Right lobe of liver (tissue), 4 donors: ENCODE measurements at regions not wholly inside any gene's neighbourhood (a gene's known extent, or its start where the extent isn't known, plus 50 kb on each side); places are given as distances from the start of the nearest gene placed in this dataset.

Source experiments
- POLR2A ChIP-seq: fragments of 450-650 bp; IDR thresholded peaks from one replicate; pipeline ENCODE4 v1.6.1; 2017; ENCODE audit warnings: antibody characterized with exemption, mild to moderate bottlenecking
- TF ChIP-seq, protein P1 (sequence below), 4 donors: fragments of 200-600 bp in 3 of 4; fragments of 450-650 bp in 1 of 4; IDR thresholded peaks; one replicate each; pipeline versions ENCODE4 v1.5.1 to v1.8.0; 2016 to 2022; ENCODE audit warnings: antibody characterized with exemption in 4 of 4, mild to moderate bottlenecking in 2 of 4
- donor health status: DM: no; HTN: no; CAD: no.
- donor health status: DM: no; HTN: no; CAD: no.
- donor health status: DM: no; HTN: yes; CAD: no.

GRCh38 chr2:65850695-65851094 is 418.3 kb upstream of the SPRED2 start:
- TF ChIP-seq, protein P1, sequence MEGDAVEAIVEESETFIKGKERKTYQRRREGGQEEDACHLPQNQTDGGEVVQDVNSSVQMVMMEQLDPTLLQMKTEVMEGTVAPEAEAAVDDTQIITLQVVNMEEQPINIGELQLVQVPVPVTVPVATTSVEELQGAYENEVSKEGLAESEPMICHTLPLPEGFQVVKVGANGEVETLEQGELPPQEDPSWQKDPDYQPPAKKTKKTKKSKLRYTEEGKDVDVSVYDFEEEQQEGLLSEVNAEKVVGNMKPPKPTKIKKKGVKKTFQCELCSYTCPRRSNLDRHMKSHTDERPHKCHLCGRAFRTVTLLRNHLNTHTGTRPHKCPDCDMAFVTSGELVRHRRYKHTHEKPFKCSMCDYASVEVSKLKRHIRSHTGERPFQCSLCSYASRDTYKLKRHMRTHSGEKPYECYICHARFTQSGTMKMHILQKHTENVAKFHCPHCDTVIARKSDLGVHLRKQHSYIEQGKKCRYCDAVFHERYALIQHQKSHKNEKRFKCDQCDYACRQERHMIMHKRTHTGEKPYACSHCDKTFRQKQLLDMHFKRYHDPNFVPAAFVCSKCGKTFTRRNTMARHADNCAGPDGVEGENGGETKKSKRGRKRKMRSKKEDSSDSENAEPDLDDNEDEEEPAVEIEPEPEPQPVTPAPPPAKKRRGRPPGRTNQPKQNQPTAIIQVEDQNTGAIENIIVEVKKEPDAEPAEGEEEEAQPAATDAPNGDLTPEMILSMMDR (IDR thresholded peaks at IDR 0.05), result no peak
- no peak for TF ChIP-seq POLR2A
